ENCODE measurements at regions not wholly inside any gene's neighbourhood (a gene's known extent, or its start where the extent isn't known, plus 50 kb on each side); places are given as distances from the start of the nearest gene placed in this dataset.

- BruUV-seq (replicated peaks) = no TSS peak
- intact Hi-C loops (cut with micrococcal nuclease) = no loop called here
- DNase-seq (ENCODE audit: extremely low read depth in 1 of 4, low spot score in 3 of 4) = no peak
- no peak for ATAC-seq
- peaks cover 0 to 5% of the 10 kb centered on the region in 2 experiments; a peak in 3 of 5 replicates for H3K4me1 ChIP-seq (replicated peaks in 1 of 2; ENCODE audit: control insufficient read depth in 2 of 2, insufficient read depth in 2 of 2, low read length in 2 of 2)
- no peaks in the 10 kb centered on the region for H4K20me1 ChIP-seq (replicated peaks; ENCODE audit: control insufficient read depth, insufficient read depth, low read length)
- H3K9me3 ChIP-seq (replicated peaks; ENCODE audit: control insufficient read depth, insufficient read depth, low read depth, low read length) = no peaks in the 10 kb centered on the region
- no peak overlapping the region for H3K4me3 ChIP-seq
- ChIA-PET CTCF (ENCODE audit: low intra/inter-chr PET ratio) (no interaction called here), POLR2A (interaction anchor here (0.6 to 0.7 kb wide), 3 partner anchors 9 to 331 kb away, joined by 3 to 4 read pairs (median 3); no protein-coding TSS in a partner anchor)
- WGBS (ENCODE audit: insufficient coverage, low coverage, missing lambda C conversion rate) = 0% methylated on average over 2 of the region's 3 CpGs
- no peaks in the 10 kb centered on the region for H3K9me1 ChIP-seq (ENCODE audit: control insufficient read depth, insufficient read depth, low read length)
- no peaks in the 10 kb centered on the region for H3K36me3 ChIP-seq (ENCODE audit: control insufficient read depth, insufficient read depth, low read length)
- no peak overlapping the region for H3K9ac ChIP-seq (ENCODE audit: insufficient read depth in 1 of 2, low read depth in 2 of 2, low read length in 2 of 2)
- no peaks in the 10 kb centered on the region for H3K79me2 ChIP-seq (ENCODE audit: control insufficient read depth, insufficient read depth, low read length)
- no peak for FAIRE-seq
- H2AFZ ChIP-seq (ENCODE audit: low read depth, low read length) = no peak overlapping the region
- H3K27ac ChIP-seq (ENCODE audit: extremely low read depth, low read depth, low read length) = no peak overlapping the region
- H3K4me2 ChIP-seq (ENCODE audit: insufficient read depth, low read length) = no peak overlapping the region
- in situ Hi-C loops (cut with MboI) = no loop called here
- H3K27me3 ChIP-seq (ENCODE audit: control insufficient read depth in 2 of 2, insufficient read depth in 2 of 2, low read length in 2 of 2) = peaks cover 3 to 23% of the 10 kb centered on the region in 2 experiments; a peak in 3 of 5 replicates
- TF ChIP-seq ZNF707 (CRISPR knock-in tag; conservative IDR thresholded peaks at IDR 0.05) = no peak
- no peak for TF ChIP-seq ATF1 (CRISPR knock-in tag; IDR thresholded peaks at IDR 0.05)
- TF ChIP-seq ATF1 (tag; IDR thresholded peaks at IDR 0.05) = no peak
- no peak for TF ChIP-seq NFXL1 (CRISPR knock-in tag; IDR thresholded peaks at IDR 0.05)
- TF ChIP-seq E2F4 (CRISPR knock-in tag; IDR thresholded peaks at IDR 0.05; ENCODE audit: low read depth) = no peak
- TF ChIP-seq JUND (IDR thresholded peaks at IDR 0.05; ENCODE audit: borderline replicate concordance, low read depth, low read length) = no peak
- TF ChIP-seq JUND (tag; IDR thresholded peaks at IDR 0.05; ENCODE audit: borderline replicate concordance, low read depth, low read length) = no peak
- TF ChIP-seq MBD1 (CRISPR knock-in tag; IDR thresholded peaks at IDR 0.05) = no peak
- TF ChIP-seq CHD4 (IDR thresholded peaks at IDR 0.05; ENCODE audit: insufficient read depth, insufficient replicate concordance, low read depth, low read length, poor library complexity, severe bottlenecking) = no peak
- TF ChIP-seq CUX1 (CRISPR knock-in tag; IDR thresholded peaks at IDR 0.05) = no peak
- TF ChIP-seq ETV1 (tag; conservative IDR thresholded peaks at IDR 0.05; ENCODE audit: low read depth) = no peak
- no peak for TF ChIP-seq ZNF124 (CRISPR knock-in tag; IDR thresholded peaks at IDR 0.05)
- no peak for TF ChIP-seq SNIP1 (IDR thresholded peaks at IDR 0.05; ENCODE audit: low read depth)
These were observed 71.1 kb upstream of the EMX2 start for GRCh38 chr10:117471344-117471874.

All from K562 (cell line).